ENCODE measurements at regions not wholly inside any gene's neighbourhood (a gene's known extent, or its start where the extent isn't known, plus 50 kb on each side); places are given as distances from the start of the nearest gene placed in this dataset.

- 25% methylated on average over 13 of the region's 19 CpGs for WGBS (ENCODE audit: insufficient coverage)
- DNase-seq (ENCODE audit: low read depth in 4 of 6, low spot score in 6 of 6): peak in 2 of 6 donors; percentile 60 to 88
- peaks cover 60% of the 10 kb centered on the region for H3K4me1 ChIP-seq (ENCODE audit: control insufficient read depth, insufficient read depth, low read length)
- no peaks in the 10 kb centered on the region for H3K9me3 ChIP-seq (ENCODE audit: control insufficient read depth, insufficient read depth, low read length)
- no peak overlapping the region for H3K27ac ChIP-seq (ENCODE audit: low read depth, low read length)
- H3K27me3 ChIP-seq (ENCODE audit: control insufficient read depth, insufficient read depth, low read length): no peaks in the 10 kb centered on the region
- H3K4me3 ChIP-seq (ENCODE audit: low read depth, low read length): no peak overlapping the region
- H3K36me3 ChIP-seq (ENCODE audit: control insufficient read depth, insufficient read depth, low read length): no peaks in the 10 kb centered on the region
Observed at GRCh38 chr2:9769171-9770005, 73.9 kb upstream of the TAF1B start.

- no peaks in the 10 kb centered on the region for H3K9me3 ChIP-seq (ENCODE audit: control insufficient read depth, insufficient read depth, low read length)
- no peaks in the 10 kb centered on the region for H3K27me3 ChIP-seq (ENCODE audit: control insufficient read depth, insufficient read depth, low read length)
- no peak overlapping the region for H3K27ac ChIP-seq (ENCODE audit: low read depth, low read length)
- H3K36me3 ChIP-seq (ENCODE audit: control insufficient read depth, insufficient read depth, low read length): no peaks in the 10 kb centered on the region
- H3K4me3 ChIP-seq (ENCODE audit: low read depth, low read length): no peak overlapping the region
- peaks cover 60% of the 10 kb centered on the region for H3K4me1 ChIP-seq (ENCODE audit: control insufficient read depth, insufficient read depth, low read length)
- no peak for DNase-seq (ENCODE audit: low read depth in 4 of 6, low spot score in 6 of 6)
- WGBS (ENCODE audit: insufficient coverage): 39% methylated on average over 6 of the region's 6 CpGs
Observed at GRCh38 chr2:9770006-9770307, 73.3 kb upstream of the TAF1B start.

- no peaks in the 10 kb centered on the region for H3K36me3 ChIP-seq (ENCODE audit: control insufficient read depth, insufficient read depth, low read length)
- DNase-seq (ENCODE audit: low read depth in 4 of 6, low spot score in 6 of 6): peak in 3 of 6 donors; percentile 69 to 94 (median 90)
- H3K9me3 ChIP-seq (ENCODE audit: control insufficient read depth, insufficient read depth, low read length): no peaks in the 10 kb centered on the region
- no peak overlapping the region for H3K27ac ChIP-seq (ENCODE audit: low read depth, low read length)
- WGBS (ENCODE audit: insufficient coverage): 45% methylated on average over 26 of the region's 27 CpGs
- peaks cover 60% of the 10 kb centered on the region for H3K4me1 ChIP-seq (ENCODE audit: control insufficient read depth, insufficient read depth, low read length)
- no peak overlapping the region for H3K4me3 ChIP-seq (ENCODE audit: low read depth, low read length)
- H3K27me3 ChIP-seq (ENCODE audit: control insufficient read depth, insufficient read depth, low read length): no peaks in the 10 kb centered on the region
Observed at GRCh38 chr2:9770308-9771100, 72.8 kb upstream of the TAF1B start.

GRCh38 chr2:9771101-9771449, 72.2 kb upstream of the TAF1B start:
- H3K36me3 ChIP-seq (ENCODE audit: control insufficient read depth, insufficient read depth, low read length): no peaks in the 10 kb centered on the region
- 93% methylated on average over 3 of the region's 5 CpGs for WGBS (ENCODE audit: insufficient coverage)
- no peaks in the 10 kb centered on the region for H3K9me3 ChIP-seq (ENCODE audit: control insufficient read depth, insufficient read depth, low read length)
- no peak overlapping the region for H3K4me3 ChIP-seq (ENCODE audit: low read depth, low read length)
- no peaks in the 10 kb centered on the region for H3K27me3 ChIP-seq (ENCODE audit: control insufficient read depth, insufficient read depth, low read length)
- H3K27ac ChIP-seq (ENCODE audit: low read depth, low read length): no peak overlapping the region
- DNase-seq (ENCODE audit: low read depth in 4 of 6, low spot score in 6 of 6): no peak
- H3K4me1 ChIP-seq (ENCODE audit: control insufficient read depth, insufficient read depth, low read length): peaks cover 58% of the 10 kb centered on the region

- Histone ChIP-seq H3K36me3 (ENCODE audit: control insufficient read depth, insufficient read depth, low read length) (no peaks in the 10 kb centered on the region), H3K27me3 (ENCODE audit: control insufficient read depth, insufficient read depth, low read length) (no peaks in the 10 kb centered on the region), H3K4me1 (ENCODE audit: control insufficient read depth, insufficient read depth, low read length) (peaks cover 53% of the 10 kb centered on the region), H3K4me3 (ENCODE audit: low read depth, low read length) (no peak overlapping the region), H3K27ac (ENCODE audit: low read depth, low read length) (no peak overlapping the region), H3K9me3 (ENCODE audit: control insufficient read depth, insufficient read depth, low read length) (no peaks in the 10 kb centered on the region)
- WGBS (ENCODE audit: insufficient coverage): 17% methylated on average over 3 of the region's 8 CpGs
- peak in 3 of 6 donors; percentile 56 to 94 (median 91) for DNase-seq (ENCODE audit: low read depth in 4 of 6, low spot score in 6 of 6)
Observed at GRCh38 chr2:9771481-9772017, 71.7 kb upstream of the TAF1B start.

GRCh38 chr2:9772035-9772998, 71.0 kb upstream of the TAF1B start:
- WGBS (ENCODE audit: insufficient coverage): 92% methylated on average over 17 of the region's 22 CpGs
- peaks cover 52% of the 10 kb centered on the region for H3K4me1 ChIP-seq (ENCODE audit: control insufficient read depth, insufficient read depth, low read length)
- DNase-seq (ENCODE audit: low read depth in 4 of 6, low spot score in 6 of 6): no peak
- H3K9me3 ChIP-seq (ENCODE audit: control insufficient read depth, insufficient read depth, low read length): no peaks in the 10 kb centered on the region
- no peaks in the 10 kb centered on the region for H3K27me3 ChIP-seq (ENCODE audit: control insufficient read depth, insufficient read depth, low read length)
- no peak overlapping the region for H3K27ac ChIP-seq (ENCODE audit: low read depth, low read length)
- H3K36me3 ChIP-seq (ENCODE audit: control insufficient read depth, insufficient read depth, low read length): no peaks in the 10 kb centered on the region
- no peak overlapping the region for H3K4me3 ChIP-seq (ENCODE audit: low read depth, low read length)

- Histone ChIP-seq H3K4me3 (ENCODE audit: low read depth, low read length) (no peak overlapping the region), H3K27ac (ENCODE audit: low read depth, low read length) (no peak overlapping the region), H3K27me3 (ENCODE audit: control insufficient read depth, insufficient read depth, low read length) (no peaks in the 10 kb centered on the region), H3K4me1 (ENCODE audit: control insufficient read depth, insufficient read depth, low read length) (peaks cover 51% of the 10 kb centered on the region), H3K9me3 (ENCODE audit: control insufficient read depth, insufficient read depth, low read length) (no peaks in the 10 kb centered on the region), H3K36me3 (ENCODE audit: control insufficient read depth, insufficient read depth, low read length) (no peaks in the 10 kb centered on the region)
- no peak for DNase-seq (ENCODE audit: low read depth in 4 of 6, low spot score in 6 of 6)
- 78% methylated on average over 21 of the region's 23 CpGs for WGBS (ENCODE audit: insufficient coverage)
Observed at GRCh38 chr2:9772999-9773902, 70.0 kb upstream of the TAF1B start.

GRCh38 chr2:9773903-9774239, 69.4 kb upstream of the TAF1B start:
- no peaks in the 10 kb centered on the region for H3K27me3 ChIP-seq (ENCODE audit: control insufficient read depth, insufficient read depth, low read length)
- DNase-seq (ENCODE audit: low read depth in 4 of 6, low spot score in 6 of 6): no peak
- H3K4me1 ChIP-seq (ENCODE audit: control insufficient read depth, insufficient read depth, low read length): peaks cover 51% of the 10 kb centered on the region
- WGBS (ENCODE audit: insufficient coverage): 50% methylated on average over 3 of the region's 3 CpGs
- no peak overlapping the region for H3K4me3 ChIP-seq (ENCODE audit: low read depth, low read length)
- H3K9me3 ChIP-seq (ENCODE audit: control insufficient read depth, insufficient read depth, low read length): no peaks in the 10 kb centered on the region
- H3K36me3 ChIP-seq (ENCODE audit: control insufficient read depth, insufficient read depth, low read length): no peaks in the 10 kb centered on the region
- no peak overlapping the region for H3K27ac ChIP-seq (ENCODE audit: low read depth, low read length)
